SK-N-SH treated with all-trans-retinoic acid at 6 μM for 48 hours (cell line): ENCODE measurements at regions not wholly inside any gene's neighbourhood (a gene's known extent, or its start where the extent isn't known, plus 50 kb on each side); places are given as distances from the start of the nearest gene placed in this dataset.

ENCODE experiments used
- ARNTL ChIP-seq: fragments of 450-650 bp; formaldehyde crosslinking; IDR thresholded peaks from 2 replicates; pipeline ENCODE4 v1.5.0; 2020; ENCODE audit warnings: low read depth, mild to moderate bottlenecking, moderate library complexity, borderline replicate concordance
- CSDC2 ChIP-seq: fragments of 250-450 bp; sonication (Bioruptor Pico); IDR thresholded peaks from 2 replicates; pipeline ENCODE4 v1.5.0; 2020; ENCODE audit warnings: mild to moderate bottlenecking, moderate library complexity
- ESRRG ChIP-seq: fragments of 250-450 bp; sonication (Bioruptor Pico); IDR thresholded peaks from 2 replicates; pipeline ENCODE4 v1.6.1; 2021; ENCODE audit warnings: mild to moderate bottlenecking
- TF ChIP-seq, protein P1 (sequence below): fragments of 250-450 bp; sonication (Bioruptor Pico); IDR thresholded peaks from 2 replicates; pipeline ENCODE4 v1.5.1; 2020; ENCODE audit warnings: low read depth, mild to moderate bottlenecking, moderate library complexity

DNA sequence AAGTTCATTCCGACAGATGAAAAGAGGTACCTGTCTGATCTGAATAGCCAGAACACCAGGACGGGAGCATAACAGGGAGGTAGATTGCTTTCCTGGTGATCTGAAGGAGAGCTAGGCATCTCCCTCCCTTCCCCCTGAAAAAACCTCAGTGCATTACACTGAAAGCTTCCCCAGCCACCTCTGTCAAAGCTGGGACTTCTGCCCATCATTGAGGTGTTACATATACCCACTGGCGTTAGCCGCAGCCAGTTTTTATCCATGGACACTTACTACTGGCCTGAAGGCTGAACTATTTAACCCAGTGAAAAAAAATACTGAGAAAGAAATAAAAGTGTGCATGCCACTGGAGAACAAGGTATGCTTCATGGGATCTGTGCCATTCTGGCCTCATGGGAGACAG is 568.3 kb upstream of the ADAMTS5 start:
- TF ChIP-seq ARNTL (no peak), ESRRG (no peak), CSDC2 (no peak)
- TF ChIP-seq, protein P1, sequence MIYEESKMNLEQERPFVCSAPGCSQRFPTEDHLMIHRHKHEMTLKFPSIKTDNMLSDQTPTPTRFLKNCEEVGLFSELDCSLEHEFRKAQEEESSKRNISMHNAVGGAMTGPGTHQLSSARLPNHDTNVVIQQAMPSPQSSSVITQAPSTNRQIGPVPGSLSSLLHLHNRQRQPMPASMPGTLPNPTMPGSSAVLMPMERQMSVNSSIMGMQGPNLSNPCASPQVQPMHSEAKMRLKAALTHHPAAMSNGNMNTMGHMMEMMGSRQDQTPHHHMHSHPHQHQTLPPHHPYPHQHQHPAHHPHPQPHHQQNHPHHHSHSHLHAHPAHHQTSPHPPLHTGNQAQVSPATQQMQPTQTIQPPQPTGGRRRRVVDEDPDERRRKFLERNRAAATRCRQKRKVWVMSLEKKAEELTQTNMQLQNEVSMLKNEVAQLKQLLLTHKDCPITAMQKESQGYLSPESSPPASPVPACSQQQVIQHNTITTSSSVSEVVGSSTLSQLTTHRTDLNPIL (CRISPR knock-in tag): no peak
